Calu3 (cell line): ENCODE measurements at regions not wholly inside any gene's neighbourhood (a gene's known extent, or its start where the extent isn't known, plus 50 kb on each side); places are given as distances from the start of the nearest gene placed in this dataset.

Experiments used
- BruUV-seq: library from RNA; stranded (reverse); fragments of 400-500 nt; replicated peaks from 2 replicates; lab custom pipeline; 2021; lab: Mats Ljungman, UMichigan
- CTCF ChIA-PET: fragments of 300-600 bp; sonication (Branson Sonifier 250); formaldehyde crosslinking; loops from one replicate; lab custom pipeline; 2022; ENCODE audit warnings: antibody characterized with exemption; lab: Charles Lee
- DNase-seq: peaks from one replicate; pipeline ENCODE4 v3.0.0; 2022
- H3K27ac Mint-ChIP-seq: one replicate; pipeline ENCODE4 v1.8.0; 2022; ENCODE audit warnings: mixed read lengths; ENCODE audit not compliant: unreplicated experiment
- H3K27me3 Mint-ChIP-seq: one replicate; pipeline ENCODE4 v1.8.0; 2022; ENCODE audit warnings: mixed read lengths; ENCODE audit not compliant: unreplicated experiment
- H3K36me3 Mint-ChIP-seq: one replicate; pipeline ENCODE4 v1.8.0; 2022; ENCODE audit warnings: mild to moderate bottlenecking, moderate library complexity, mixed read lengths; ENCODE audit not compliant: insufficient read depth, unreplicated experiment
- H3K4me1 Mint-ChIP-seq: one replicate; pipeline ENCODE4 v1.8.0; 2022; ENCODE audit warnings: mild to moderate bottlenecking, low read depth, mixed read lengths; ENCODE audit not compliant: unreplicated experiment
- H3K4me3 Mint-ChIP-seq: one replicate; pipeline ENCODE4 v1.8.0; 2022; ENCODE audit warnings: mild to moderate bottlenecking, low read depth, moderate library complexity, mixed read lengths; ENCODE audit not compliant: unreplicated experiment
- H3K9me3 Mint-ChIP-seq: one replicate; pipeline ENCODE4 v1.8.0; 2022; ENCODE audit warnings: low read depth, mixed read lengths; ENCODE audit not compliant: unreplicated experiment
- CTCF ChIP-seq: fragments of 200-600 bp; IDR thresholded peaks from one replicate; pipeline ENCODE4 v1.8.0; 2022; ENCODE audit warnings: antibody characterized with exemption; ENCODE audit not compliant: unreplicated experiment
- intact Hi-C: fragments of 100-400 bp; cut with micrococcal nuclease; formaldehyde crosslinking; loops from one replicate; pipeline ENCODE4 v1.10.0; 2022; ENCODE audit not compliant: unreplicated experiment

GRCh38 chrX:8914681-8915080 is 113.5 kb upstream of the FAM9A start:
- intact Hi-C loops, result no loop called here
- TF ChIP-seq CTCF, result no peak
- H3K4me3 Mint-ChIP-seq, result no peak overlapping the region
- no peaks in the 10 kb centered on the region for H3K9me3 Mint-ChIP-seq
- CTCF ChIA-PET, result no interaction called here
- no peak overlapping the region for H3K27ac Mint-ChIP-seq
- no peaks in the 10 kb centered on the region for H3K4me1 Mint-ChIP-seq
- peaks cover 8% of the 10 kb centered on the region for H3K27me3 Mint-ChIP-seq
- no TSS peak for BruUV-seq
- H3K36me3 Mint-ChIP-seq, result no peaks in the 10 kb centered on the region
- DNase-seq, result no peak

GRCh38 chrX:8913655-8914409 is 112.6 kb upstream of the FAM9A start:
- H3K27ac Mint-ChIP-seq, result no peak overlapping the region
- CTCF ChIA-PET, result no interaction called here
- peaks cover 8% of the 10 kb centered on the region for H3K27me3 Mint-ChIP-seq
- no peaks in the 10 kb centered on the region for H3K4me1 Mint-ChIP-seq
- no peaks in the 10 kb centered on the region for H3K36me3 Mint-ChIP-seq
- H3K4me3 Mint-ChIP-seq, result no peak overlapping the region
- H3K9me3 Mint-ChIP-seq, result no peaks in the 10 kb centered on the region
- DNase-seq, result no peak
- intact Hi-C loops, result no loop called here
- BruUV-seq, result no TSS peak
- TF ChIP-seq CTCF, result no peak

- Mint-ChIP-seq H3K27ac (no peak overlapping the region), H3K27me3 (peaks cover 15% of the 10 kb centered on the region), H3K36me3 (no peaks in the 10 kb centered on the region), H3K9me3 (no peaks in the 10 kb centered on the region), H3K4me1 (no peaks in the 10 kb centered on the region), H3K4me3 (no peak overlapping the region)
- intact Hi-C loops, result no loop called here
- CTCF ChIA-PET, result no interaction called here
- no TSS peak for BruUV-seq
- DNase-seq, result no peak
- no peak for TF ChIP-seq CTCF
Observed at GRCh38 chrX:8907688-8908087, 106.5 kb upstream of the FAM9A start.

- intact Hi-C loops, result no loop called here
- Mint-ChIP-seq H3K4me1 (no peaks in the 10 kb centered on the region), H3K36me3 (no peaks in the 10 kb centered on the region), H3K27me3 (peaks cover 15% of the 10 kb centered on the region), H3K9me3 (no peaks in the 10 kb centered on the region), H3K4me3 (no peak overlapping the region), H3K27ac (no peak overlapping the region)
- no peak for DNase-seq
- CTCF ChIA-PET, result no interaction called here
- BruUV-seq, result no TSS peak
- TF ChIP-seq CTCF, result no peak
Observed at GRCh38 chrX:8906299-8906938, 105.2 kb upstream of the FAM9A start.
